Activated CD8-positive, alpha-beta T cell treated with anti-CD3 and anti-CD28 coated beads for 36 hours (primary cell): ENCODE measurements at regions not wholly inside any gene's neighbourhood (a gene's known extent, or its start where the extent isn't known, plus 50 kb on each side); places are given as distances from the start of the nearest gene placed in this dataset.
"Not testable (repeated sequence)": the region's sequence is repeated elsewhere in the genome, so short reads cannot be mapped to it uniquely, and the experiment has no call there.

ENCODE experiments used
- ATAC-seq: fragments of 200-7000 bp; cut with Tn5 transposase; one replicate; pipeline ENCODE4 v1.10.0; 2021; ENCODE audit warnings: mild to moderate bottlenecking, moderate library complexity
- CTCF ChIA-PET: fragments of 350-600 bp; sonication (Branson Sonifier 250); formaldehyde crosslinking; loops from one replicate; lab custom pipeline; 2021; ENCODE audit warnings: antibody characterized with exemption; lab: Charles Lee
- POLR2A ChIA-PET: fragments of 350-600 bp; sonication (Branson Sonifier 250); formaldehyde crosslinking; loops from one replicate; lab custom pipeline; 2021; ENCODE audit warnings: antibody characterized with exemption; lab: Charles Lee
- DNase-seq: peaks from one replicate; pipeline ENCODE4 v3.0.0-alpha.2; 2020
- H3K27ac Mint-ChIP-seq: one replicate; pipeline ENCODE4 v1.8.0; 2021; ENCODE audit warnings: mild to moderate bottlenecking, mixed read lengths
- H3K27me3 Mint-ChIP-seq: one replicate; pipeline ENCODE4 v1.8.0; 2021; ENCODE audit warnings: mixed read lengths
- H3K36me3 Mint-ChIP-seq: one replicate; pipeline ENCODE4 v1.8.0; 2021; ENCODE audit warnings: low read depth, mixed read lengths
- H3K4me1 Mint-ChIP-seq: one replicate; pipeline ENCODE4 v1.8.0; 2021; ENCODE audit warnings: low read depth, mixed read lengths
- H3K4me3 Mint-ChIP-seq: one replicate; pipeline ENCODE4 v1.8.0; 2021; ENCODE audit warnings: mild to moderate bottlenecking, moderate library complexity, mixed read lengths
- H3K9me3 Mint-ChIP-seq: one replicate; pipeline ENCODE4 v1.8.0; 2021; ENCODE audit warnings: mixed read lengths
- CTCF ChIP-seq: fragments of 200-600 bp; IDR thresholded peaks from one replicate; pipeline ENCODE4 v1.8.0; 2022; ENCODE audit warnings: antibody characterized with exemption, mild to moderate bottlenecking
- intact Hi-C: fragments of 100-400 bp; cut with micrococcal nuclease; formaldehyde crosslinking; loops from one replicate; pipeline ENCODE4 v1.10.0; 2022

- intact Hi-C loops, result no loop called here
- Mint-ChIP-seq H3K4me1 (peaks cover 4% of the 10 kb centered on the region), H3K36me3 (no peaks in the 10 kb centered on the region), H3K4me3 (no peak overlapping the region), H3K9me3 (no peaks in the 10 kb centered on the region), H3K27ac (no peak overlapping the region), H3K27me3 (peaks cover 1% of the 10 kb centered on the region)
- no peak for TF ChIP-seq CTCF
- POLR2A ChIA-PET, result no interaction called here
- CTCF ChIA-PET, result interaction anchor here (1.6 kb wide), 1 partner anchor 85 kb away, joined by 4 read pairs; no protein-coding TSS in a partner anchor
- DNase-seq, result no peak
- no peak for ATAC-seq
Measured at GRCh38 chr5:152058267-152058666, 133.6 kb upstream of the GLRA1 start.

GRCh38 chr5:152056931-152057330, 132.3 kb upstream of the GLRA1 start:
- ChIA-PET CTCF (no interaction called here), POLR2A (no interaction called here)
- ATAC-seq, result no peak
- peaks cover 2% of the 10 kb centered on the region for H3K36me3 Mint-ChIP-seq
- TF ChIP-seq CTCF, result no peak
- H3K27me3 Mint-ChIP-seq, result peaks cover 1% of the 10 kb centered on the region
- intact Hi-C loops, result no loop called here
- H3K4me3 Mint-ChIP-seq, result no peak overlapping the region
- no peak overlapping the region for H3K27ac Mint-ChIP-seq
- peaks cover 4% of the 10 kb centered on the region for H3K9me3 Mint-ChIP-seq
- DNase-seq, result no peak
- peaks cover 4% of the 10 kb centered on the region for H3K4me1 Mint-ChIP-seq

- Mint-ChIP-seq H3K4me3 (no peak overlapping the region), H3K27me3 (peaks cover 1% of the 10 kb centered on the region), H3K36me3 (peaks cover 6% of the 10 kb centered on the region), H3K27ac (no peak overlapping the region), H3K4me1 (no peaks in the 10 kb centered on the region), H3K9me3 (peaks cover 28% of the 10 kb centered on the region)
- no peak for DNase-seq
- POLR2A ChIA-PET, result no interaction called here
- CTCF ChIA-PET, result no interaction called here
- TF ChIP-seq CTCF, result no peak
- intact Hi-C loops, result no loop called here
- ATAC-seq, result no peak
Measured at GRCh38 chr5:152052470-152052869, 127.8 kb upstream of the GLRA1 start.

GRCh38 chr5:152051499-152052454, 127.1 kb upstream of the GLRA1 start:
- TF ChIP-seq CTCF, result no peak
- Mint-ChIP-seq H3K4me1 (no peaks in the 10 kb centered on the region), H3K9me3 (peaks cover 29% of the 10 kb centered on the region), H3K27me3 (peaks cover 1% of the 10 kb centered on the region), H3K36me3 (peaks cover 6% of the 10 kb centered on the region), H3K27ac (no peak overlapping the region), H3K4me3 (no peak overlapping the region)
- intact Hi-C loops, result no loop called here
- ChIA-PET CTCF (no interaction called here), POLR2A (no interaction called here)
- DNase-seq (no peak), ATAC-seq (no peak)

- H3K36me3 Mint-ChIP-seq, result peaks cover 5% of the 10 kb centered on the region
- no peaks in the 10 kb centered on the region for H3K4me1 Mint-ChIP-seq
- no peak overlapping the region for H3K4me3 Mint-ChIP-seq
- POLR2A ChIA-PET, result no interaction called here
- intact Hi-C loops, result no loop called here
- ATAC-seq, result no peak
- H3K27me3 Mint-ChIP-seq, result no peaks in the 10 kb centered on the region
- DNase-seq, result no peak
- no peak for TF ChIP-seq CTCF
- peaks cover 23% of the 10 kb centered on the region for H3K9me3 Mint-ChIP-seq
- CTCF ChIA-PET, result no interaction called here
- H3K27ac Mint-ChIP-seq, result no peak overlapping the region
Measured at GRCh38 chr5:152046361-152046760, 121.7 kb upstream of the GLRA1 start.

GRCh38 chr5:152038856-152039255, 114.2 kb upstream of the GLRA1 start:
- H3K27ac Mint-ChIP-seq, intact Hi-C loops, H3K4me1 Mint-ChIP-seq, H3K36me3 Mint-ChIP-seq, H3K27me3 Mint-ChIP-seq, H3K4me3 Mint-ChIP-seq, ATAC-seq, H3K9me3 Mint-ChIP-seq: not testable (repeated sequence)
- ChIA-PET POLR2A (interaction anchor here (0.6 kb wide), 1 partner anchor 74 kb away, joined by 3 read pairs; no protein-coding TSS in a partner anchor), CTCF (interaction anchor here (0.8 kb wide), 1 partner anchor 213 kb away, joined by 3 read pairs; no protein-coding TSS in a partner anchor)
- DNase-seq, result peak; percentile 4

- Mint-ChIP-seq H3K9me3 (peaks cover 40% of the 10 kb centered on the region), H3K27ac (peak overlapping the region; percentile 82), H3K4me1 (peaks cover 26% of the 10 kb centered on the region), H3K36me3 (peaks cover 16% of the 10 kb centered on the region)
- H3K27me3 Mint-ChIP-seq, POLR2A ChIA-PET, H3K4me3 Mint-ChIP-seq, intact Hi-C loops: not testable (repeated sequence)
- CTCF ChIA-PET, result interaction anchor here (1.8 kb wide), 1 partner anchor 116 kb away, joined by 5 read pairs; no protein-coding TSS in a partner anchor
- DNase-seq, result peak; percentile 66
- peak; percentile 51 for ATAC-seq
Measured at GRCh38 chr5:152026328-152027024, 101.8 kb upstream of the GLRA1 start.
